GM21447 (cell line): ENCODE measurements at regions not wholly inside any gene's neighbourhood (a gene's known extent, or its start where the extent isn't known, plus 50 kb on each side); places are given as distances from the start of the nearest gene placed in this dataset.

Experiments
- ATAC-seq: cut with Tn5 transposase; IDR thresholded peaks from one replicate; pipeline ENCODE4 v1.9.1; 2021; ENCODE audit not compliant: unreplicated experiment

DNA sequence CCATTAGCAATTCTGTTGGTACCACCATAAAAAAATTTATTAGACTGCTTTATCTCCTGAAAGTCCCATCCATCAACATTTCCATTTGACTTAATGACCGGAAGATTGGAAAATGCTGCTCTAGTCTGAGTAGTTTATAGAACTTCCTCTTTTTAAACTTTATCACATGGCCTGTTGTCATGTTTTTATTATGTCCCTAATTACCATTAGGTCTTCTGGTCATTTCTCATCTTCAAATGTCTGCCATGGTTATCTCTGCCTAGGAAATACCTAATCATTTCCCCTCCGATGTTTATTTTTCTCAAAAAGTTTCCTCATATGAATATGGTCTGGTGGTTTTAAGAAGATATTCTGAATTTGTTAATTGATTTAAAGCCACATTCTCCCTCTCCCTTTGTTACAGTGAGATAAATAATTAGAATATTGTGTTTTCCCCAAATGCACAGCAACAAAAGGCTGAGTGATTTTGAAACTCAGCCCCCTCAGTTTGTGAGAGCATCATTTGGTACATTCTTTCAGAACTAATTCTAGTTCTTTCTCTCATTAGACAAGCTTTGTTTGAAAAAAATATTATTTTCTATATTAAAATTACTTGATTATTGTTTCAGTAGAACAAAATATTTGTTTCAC lies 317.1 kb upstream of the ST6GAL2 start:
- ATAC-seq = no peak

DNA sequence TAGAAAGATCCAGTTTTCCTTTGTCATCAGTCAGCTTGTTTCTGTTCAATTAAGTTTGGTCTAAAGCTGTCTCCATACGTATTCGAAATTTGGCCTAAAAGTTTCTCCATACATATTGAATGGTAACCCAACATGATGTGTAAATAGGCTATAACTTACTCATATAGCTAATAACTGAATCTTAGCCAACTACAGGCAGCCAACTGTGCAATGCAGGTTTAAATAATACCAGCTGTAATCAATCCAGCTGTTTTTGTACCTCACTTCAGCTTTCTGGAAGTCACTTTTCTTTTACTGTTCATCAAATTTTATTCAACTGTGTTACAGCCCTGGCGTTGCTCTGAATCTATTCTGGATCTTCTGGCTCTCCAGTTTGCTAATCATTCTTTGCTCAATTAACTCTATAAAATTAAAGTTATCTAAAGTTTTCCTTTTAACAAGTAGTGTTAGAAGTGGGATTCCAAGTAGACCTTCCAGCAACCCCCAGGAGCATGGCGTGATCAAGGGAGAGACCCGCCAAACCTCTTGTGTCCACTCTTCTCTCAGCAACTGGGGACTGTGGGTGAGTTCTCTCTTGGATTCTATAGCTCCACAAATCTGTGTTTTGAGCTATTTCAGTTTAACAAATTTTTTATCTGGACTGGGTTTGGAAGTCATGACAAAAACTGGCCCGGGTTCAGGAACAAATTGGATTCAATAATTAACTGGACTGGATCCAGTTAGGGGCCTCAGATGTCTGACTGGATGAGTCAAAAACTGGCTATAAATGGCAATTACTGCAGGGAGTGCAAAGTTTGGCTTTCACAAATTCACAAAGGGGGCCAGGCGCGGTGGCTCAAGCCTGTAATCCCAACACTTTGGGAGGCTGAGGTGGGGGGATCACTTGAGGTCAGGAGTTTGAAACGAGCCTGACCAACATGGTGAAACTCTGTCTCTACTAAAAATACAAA lies 329.7 kb upstream of the ST6GAL2 start:
- no peak for ATAC-seq

DNA sequence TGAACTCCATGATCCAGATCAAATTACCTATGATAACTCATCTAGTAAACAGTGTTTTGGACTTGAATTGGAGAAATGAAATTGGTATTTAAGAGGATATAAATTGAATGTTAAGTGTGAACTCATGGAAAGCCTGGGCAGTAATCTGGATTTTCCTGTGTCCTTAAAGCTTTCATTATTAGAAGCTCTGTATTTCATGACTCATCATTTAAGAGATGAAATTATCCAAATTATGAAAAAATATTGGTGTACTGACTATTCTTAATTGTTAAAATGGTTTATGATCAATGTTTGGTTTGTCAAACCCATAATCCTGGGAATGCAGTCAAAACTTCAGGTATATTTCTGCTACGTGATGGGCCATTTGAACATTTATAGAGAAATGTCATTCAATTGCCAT lies 332.2 kb upstream of the ST6GAL2 start:
- no peak for ATAC-seq

DNA sequence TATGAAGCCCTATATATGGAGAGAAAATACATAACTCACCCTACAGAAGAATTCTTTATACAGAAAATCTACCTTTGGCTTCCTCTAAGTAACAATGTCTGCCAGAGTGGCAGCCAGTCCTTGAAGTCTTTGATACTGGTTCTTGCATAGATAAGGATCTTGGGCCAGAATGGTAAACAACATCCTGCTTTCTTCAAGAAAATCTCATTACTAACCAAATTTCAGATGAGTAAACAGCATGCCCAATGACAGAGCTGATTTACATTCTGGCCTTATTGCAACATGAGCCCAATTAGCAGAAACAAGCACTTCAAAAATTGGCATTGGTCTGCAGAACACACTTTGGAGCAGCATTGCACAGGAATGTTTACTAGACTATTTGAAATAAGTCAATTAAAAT lies 336.5 kb upstream of the ST6GAL2 start:
- ATAC-seq = no peak

DNA sequence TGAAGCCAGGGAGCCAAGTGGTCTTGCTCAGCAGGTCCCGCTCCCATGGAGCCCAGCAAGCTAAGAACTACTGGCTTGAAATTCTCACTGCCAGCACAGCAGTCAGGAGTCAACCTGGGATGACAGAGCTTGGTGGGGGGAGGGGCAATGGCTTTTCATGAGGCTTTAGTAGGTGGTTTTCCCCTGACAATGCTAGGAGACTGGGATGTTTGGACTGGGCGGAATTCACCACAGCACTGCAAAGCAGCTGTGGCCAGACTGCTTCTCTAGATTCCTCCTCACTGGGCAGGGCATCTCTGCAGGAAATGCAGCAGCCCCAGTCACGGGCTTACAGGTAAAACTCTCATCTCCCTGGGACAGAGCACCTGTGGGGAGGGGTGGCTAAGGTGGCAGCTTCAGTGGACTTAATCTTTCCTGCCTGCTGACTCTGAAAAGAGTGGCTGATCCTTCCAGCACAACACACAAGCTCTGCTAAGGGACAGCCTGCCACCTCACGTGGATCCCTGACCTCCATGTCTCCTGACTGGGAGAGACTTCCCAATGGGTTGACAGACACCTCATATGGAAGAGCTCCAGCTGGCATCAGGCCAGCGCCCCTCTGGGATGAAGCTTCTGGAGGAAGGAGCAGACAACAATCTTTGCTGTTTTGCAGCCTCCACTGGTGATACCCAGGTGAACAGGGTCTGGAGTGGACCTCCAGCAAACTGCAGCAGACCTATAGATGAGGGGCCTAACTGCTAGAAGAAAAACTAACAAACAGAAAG lies 349.7 kb upstream of the ST6GAL2 start:
- ATAC-seq = no peak

DNA sequence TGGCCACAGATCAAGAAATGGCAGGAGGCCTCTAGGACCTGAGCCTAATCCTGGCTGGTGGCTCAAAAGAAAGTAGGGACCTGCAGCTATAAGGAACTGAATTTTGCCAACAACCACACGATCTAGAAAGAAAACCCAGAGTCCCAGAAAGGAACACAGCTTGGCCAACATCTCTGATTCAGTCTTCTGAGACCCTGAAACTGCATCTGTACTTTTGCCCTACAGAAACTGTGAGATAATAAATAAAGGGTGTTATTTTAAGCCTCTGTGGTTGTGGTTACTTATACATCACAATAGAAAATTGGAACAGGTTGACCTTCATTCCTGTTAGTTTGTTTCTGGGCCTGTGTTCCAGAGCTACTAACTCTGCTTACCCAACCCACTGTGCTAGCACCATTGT lies 356.8 kb upstream of the ST6GAL2 start:
- ATAC-seq = no peak

DNA sequence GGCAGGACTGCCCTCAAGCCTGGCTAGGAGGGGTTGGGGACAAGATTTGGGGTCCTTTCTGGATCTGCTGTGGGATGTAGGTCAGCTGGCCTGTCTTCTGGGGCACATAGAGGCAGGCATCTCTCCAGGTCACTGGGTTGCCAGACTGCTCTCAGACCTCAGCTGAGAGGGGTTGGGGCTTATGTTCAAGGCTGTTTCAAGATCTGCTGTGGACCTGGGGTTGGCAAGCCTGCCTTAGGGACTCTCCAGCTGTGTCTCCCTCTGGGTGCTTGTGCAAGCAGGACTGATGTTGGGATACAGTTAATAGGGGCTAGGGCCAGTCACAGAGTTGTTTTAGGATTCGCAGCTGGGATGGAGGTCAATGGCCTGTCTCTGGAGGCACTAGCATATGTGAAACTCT lies 363.0 kb upstream of the ST6GAL2 start:
- ATAC-seq = no peak

DNA sequence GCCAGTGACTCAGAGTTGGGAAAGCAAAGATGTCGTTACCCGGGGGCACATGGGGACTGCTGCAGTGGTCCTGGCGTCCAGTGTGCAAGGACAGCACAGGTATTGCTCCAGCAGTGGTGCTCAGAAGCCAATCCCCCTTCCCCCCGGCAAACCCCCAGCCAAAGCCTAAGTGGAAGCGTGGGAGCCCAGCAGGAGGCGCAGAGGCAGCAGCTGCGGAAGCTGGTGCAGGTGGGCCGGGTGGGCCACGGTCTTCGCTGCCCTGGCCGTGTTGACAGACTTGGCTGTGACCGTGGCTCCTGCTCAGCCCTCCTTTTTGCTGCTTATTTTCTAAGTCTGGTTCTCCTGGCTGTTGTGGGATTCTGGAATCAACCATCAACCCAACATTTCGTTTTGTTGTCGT lies 369.8 kb upstream of the ST6GAL2 start:
- no peak for ATAC-seq

DNA sequence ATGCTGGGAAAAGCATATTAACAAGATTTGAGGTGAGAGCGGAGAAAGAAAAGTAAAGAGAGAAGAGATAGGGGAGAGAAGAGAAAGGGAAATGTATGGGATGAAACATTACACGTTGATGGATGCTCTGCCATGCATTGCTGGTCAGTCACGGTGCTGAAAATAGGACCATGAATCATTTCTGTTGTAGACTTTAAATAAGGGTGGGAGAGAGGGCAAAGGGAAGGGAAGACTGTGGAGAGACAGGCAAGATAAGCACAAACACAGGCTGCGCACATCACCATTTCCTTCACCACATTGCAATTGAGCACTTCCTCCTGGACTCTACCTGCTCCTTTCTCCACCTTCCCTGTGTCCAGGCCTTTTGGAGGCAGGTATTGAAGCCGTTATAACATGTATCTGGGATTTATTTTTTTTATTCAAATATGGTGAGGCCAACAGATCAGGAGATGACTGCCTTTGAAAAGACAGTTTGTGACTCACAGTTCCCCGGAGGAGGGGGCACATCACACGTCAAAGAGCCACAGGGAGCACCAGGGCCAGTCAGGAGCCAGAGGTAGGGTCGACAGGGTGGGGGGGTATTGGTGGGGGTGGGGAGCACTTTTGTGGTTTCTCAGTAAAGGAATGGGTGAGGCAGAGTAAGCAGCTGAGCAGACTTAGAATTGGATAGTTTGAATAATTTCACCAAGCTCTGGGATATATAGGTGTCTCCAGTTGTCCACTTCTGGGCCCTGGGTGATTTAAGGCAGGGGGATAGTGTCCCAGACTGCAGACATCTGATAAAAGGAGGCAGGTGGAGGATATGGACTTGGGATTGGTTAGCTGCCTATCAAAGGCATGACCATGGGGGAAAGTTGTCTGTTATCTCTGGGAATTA lies 372.8 kb upstream of the ST6GAL2 start:
- no peak for ATAC-seq

DNA sequence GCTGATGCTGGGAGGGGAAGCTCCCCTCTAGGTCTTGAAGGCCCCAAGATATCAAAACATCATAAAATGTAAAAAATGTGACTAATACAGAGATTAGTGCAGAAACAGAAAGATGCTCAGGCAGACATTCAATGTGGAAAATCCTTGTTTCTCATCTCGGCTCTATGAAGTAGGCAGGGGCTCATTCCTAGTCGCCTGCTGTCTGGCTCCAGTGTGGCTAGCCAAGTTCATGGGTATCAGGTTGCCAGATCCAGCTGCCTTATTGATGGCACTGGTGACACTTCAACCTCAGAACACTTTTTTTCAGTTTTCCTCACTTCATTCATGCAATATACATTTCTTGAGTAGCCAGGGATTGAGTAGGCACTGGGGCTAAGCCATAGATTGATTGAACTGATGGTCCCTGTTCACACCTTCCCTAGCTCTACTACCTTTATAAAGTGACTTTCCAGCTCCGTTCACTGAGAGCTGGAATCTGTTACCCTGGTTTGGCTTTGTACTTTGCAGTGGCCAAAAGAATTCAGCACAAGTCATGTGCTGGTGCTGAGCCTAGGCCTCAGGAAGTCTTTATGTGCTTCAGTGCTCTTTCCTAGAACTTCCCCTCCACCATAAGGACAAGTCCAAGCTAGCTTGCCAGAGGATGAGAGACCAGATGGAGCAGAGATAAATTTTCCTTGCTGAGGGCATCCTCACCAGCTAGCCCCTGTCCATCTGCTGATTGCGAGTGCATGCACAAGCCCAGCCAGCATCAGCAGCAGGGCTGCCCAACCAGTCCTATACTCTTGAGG lies 373.6 kb upstream of the ST6GAL2 start:
- no peak for ATAC-seq

DNA sequence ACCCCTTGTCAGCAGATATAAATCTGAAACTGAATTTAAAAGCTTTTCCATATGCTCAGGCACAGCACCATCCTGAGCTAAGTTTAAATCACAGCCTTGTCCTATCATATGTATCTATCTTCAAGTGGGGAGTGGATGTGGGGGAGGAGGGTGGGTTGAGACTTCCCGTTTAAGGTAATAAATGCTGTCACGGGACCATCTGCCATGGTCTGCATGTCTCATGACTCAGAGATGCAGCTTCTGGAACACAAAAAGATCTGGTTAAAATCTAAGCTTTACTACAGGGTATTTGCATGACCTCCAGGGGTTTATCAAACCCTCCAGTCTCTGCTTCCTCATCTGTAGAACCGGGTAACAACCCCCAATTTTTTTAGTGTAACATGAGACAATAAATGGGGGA lies 377.7 kb upstream of the ST6GAL2 start:
- ATAC-seq = no peak

DNA sequence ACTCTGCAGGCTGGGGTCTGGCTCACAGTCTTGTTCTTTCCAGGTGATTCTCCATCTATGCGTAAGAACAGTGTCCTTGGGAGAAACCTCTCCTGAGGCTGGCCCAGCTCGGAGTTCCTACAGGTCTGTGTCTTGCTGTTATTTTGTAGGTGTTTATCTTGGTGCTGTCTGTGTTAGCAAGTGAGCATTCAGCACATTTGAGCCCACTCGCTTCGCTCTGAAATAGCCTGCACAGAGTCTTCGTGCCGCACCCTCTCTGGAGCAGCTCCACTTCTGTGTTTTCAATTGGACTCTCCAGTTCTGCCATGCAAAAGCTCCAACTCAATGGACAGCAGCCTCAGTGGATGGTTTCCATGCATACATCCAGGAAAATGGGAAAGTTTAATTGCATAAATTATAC lies 378.2 kb upstream of the ST6GAL2 start:
- ATAC-seq = no peak

DNA sequence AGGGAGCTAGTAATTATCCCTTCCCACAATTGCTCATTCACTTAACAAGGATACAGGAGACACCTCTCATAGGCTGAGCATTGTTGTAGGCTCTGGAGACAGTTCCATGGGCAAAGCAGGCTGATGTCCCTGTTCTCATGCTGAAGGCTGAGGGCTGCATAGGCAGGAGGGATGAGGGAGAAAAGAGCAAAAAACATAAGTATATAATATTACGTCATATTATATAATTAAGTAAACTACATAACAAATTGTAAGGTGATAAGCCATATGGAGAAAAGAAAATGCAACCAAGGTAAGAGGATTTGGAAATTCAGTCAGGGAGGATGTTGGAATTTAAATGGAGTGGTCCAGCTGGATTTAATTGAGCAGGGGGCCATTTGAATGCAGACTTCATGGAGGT lies 380.6 kb upstream of the ST6GAL2 start:
- no peak for ATAC-seq

DNA sequence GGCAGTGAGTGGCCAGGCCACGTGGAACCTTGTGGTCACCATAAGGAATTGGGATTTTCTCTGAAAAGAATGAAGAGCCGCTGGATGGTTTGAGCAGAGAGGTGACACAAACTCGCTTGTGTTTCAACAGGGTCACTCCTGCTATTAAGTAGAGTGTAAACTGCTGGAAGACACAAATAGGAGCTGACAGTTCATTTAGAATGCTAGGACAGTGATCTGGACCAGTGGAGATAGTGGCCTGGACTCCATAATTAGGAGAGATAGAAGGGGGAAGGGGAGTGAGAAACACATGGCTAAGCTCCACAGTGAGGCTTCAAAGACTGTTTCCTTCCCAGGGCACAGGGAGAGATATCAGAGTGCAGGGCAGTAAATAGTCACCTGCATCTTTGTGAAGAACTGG lies 381.1 kb upstream of the ST6GAL2 start:
- ATAC-seq = no peak

DNA sequence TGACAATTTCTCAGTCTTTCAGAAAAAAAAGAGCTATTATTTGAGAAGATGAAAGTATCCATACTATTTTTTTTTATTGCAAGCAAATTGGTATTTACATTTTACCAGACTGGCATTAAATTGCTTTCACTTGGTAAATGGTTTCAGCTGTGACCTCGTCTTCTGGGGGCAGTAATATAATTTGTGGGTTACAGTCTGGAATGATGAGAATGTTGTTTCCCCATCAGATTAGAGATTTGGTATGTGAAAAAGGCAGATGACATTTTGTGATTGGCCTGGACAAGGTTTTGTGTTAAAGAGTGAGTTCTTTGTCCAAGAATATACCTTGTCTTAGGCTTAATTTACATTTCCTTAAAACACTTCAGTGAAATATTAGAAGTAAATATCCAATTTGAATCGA lies 390.1 kb upstream of the ST6GAL2 start:
- no peak for ATAC-seq

DNA sequence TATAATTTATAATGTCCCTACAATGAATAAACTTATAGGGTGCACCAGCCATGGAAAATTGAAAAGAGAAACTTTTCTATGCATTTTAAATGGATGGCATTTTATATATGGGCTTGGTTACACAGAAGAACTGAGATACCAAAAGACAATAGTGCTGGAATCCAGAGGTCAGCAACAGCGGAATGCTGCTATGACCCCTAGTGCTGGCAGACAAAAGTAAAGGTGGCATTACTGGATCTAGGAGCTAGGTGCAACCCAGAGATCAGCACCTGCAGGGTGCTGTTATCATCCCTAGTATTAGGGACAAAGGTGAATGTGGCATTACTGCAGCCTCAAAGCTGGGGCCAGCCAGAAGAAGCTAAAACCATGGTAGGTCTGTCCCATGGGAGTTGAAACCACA lies 392.7 kb upstream of the ST6GAL2 start:
- ATAC-seq = no peak

DNA sequence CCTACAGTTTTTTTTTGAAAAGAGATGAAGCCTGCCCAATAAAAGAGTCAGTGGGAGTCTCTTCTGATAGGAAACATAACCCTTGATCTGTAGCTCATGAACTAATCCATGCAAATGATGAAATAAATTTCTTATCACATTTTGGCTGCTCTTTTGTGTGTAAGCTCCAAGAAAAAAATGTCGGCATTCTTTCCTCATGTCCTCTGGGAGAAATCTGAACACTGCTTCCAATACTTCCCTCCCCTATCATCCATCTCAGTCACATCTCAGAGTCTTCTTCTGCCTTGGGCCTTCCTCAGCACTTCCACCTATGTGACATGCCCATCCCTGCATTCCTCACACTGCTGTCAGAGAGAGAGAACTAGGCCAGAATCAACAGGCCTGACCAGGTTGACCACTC lies 395.7 kb upstream of the ST6GAL2 start:
- ATAC-seq = no peak

DNA sequence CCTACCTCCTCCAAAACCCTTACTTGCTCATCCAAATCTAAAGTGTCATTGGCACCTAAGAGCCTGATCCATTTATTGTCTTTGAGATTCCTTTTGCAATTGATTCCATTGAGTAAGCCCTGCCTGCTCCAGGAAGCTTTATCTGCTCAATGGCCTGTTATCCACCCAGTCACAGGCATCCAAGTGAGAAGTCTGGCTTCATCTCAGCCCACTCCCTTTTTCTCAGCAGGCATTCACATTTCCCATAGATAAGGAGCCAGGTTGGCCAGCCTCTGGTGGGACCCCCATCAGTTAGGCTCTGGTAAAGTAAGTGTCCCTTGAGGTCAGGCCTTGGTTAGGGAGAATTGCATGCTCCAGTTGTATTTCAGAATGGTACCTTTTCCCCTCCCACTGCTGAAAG lies 396.2 kb upstream of the ST6GAL2 start:
- ATAC-seq = no peak

DNA sequence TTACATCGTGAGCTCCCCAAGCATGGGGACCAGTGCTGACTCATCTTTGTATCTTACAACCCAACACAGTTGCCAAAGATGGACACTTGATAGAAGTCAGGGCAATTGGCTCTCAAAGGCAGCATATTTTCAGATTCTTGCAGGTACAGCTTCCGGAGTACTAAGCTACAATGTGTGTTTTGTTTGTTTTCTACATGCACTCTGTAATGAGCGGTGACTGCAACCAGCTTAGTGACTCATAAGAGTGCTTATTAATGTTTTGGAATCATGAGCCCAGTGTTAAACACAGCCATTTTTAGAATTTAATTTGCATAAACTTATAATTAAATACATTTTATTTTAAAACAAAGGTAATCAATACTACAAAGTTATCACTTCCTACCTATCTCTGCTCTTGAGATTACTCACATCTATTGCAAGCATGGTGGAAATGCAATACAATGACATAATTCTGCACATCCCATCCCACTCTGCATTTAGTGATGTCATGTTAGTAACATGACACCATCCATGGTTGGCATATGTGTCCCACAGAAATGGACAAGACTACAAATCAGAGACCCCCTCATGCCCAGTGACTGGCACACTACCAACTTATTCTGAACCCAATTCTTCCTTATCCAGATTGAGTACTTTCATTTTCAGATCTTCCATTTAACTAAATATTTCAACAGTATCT lies 399.8 kb upstream of the ST6GAL2 start:
- no peak for ATAC-seq

DNA sequence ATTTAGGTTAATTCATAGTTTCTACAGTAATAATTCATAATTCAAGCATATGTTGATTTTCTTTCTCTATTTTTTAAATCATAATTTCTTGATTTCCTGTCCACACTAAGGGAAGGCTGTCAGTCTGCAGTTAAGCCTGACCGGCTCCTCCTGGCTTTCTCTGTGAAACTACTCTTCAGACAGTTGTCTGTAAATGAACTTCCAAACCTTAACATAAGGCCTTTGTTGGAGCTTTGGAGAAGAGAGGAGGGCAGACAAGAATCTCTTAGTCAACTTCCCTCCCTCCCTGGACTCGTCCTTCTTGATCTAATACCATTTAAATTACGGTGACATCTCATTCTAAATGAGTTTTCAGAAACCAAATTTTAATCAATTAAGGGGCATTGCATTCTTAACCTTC lies 404.1 kb upstream of the ST6GAL2 start:
- no peak for ATAC-seq
